Esophagus muscularis mucosa (tissue), 4 donors: ENCODE measurements at regions not wholly inside any gene's neighbourhood (a gene's known extent, or its start where the extent isn't known, plus 50 kb on each side); places are given as distances from the start of the nearest gene placed in this dataset.

Source experiments
- DNase-seq: peaks from one replicate; pipeline ENCODE4 v3.0.0-alpha.2; 2017; ENCODE audit errors: extremely low spot score
- H3K27ac ChIP-seq, 4 donors: fragments of 200-600 bp; sonication (generic); replicated peaks in 1 of 4; 1 replicate in 3 of 4; 2 replicates in 1 of 4; pipeline ENCODE4 v1.5.1; 2016 to 2019; ENCODE audit warnings: mild to moderate bottlenecking in 1 of 4
- H3K27me3 ChIP-seq, 4 donors: fragments of 200-600 bp; sonication (generic); one replicate each; pipeline versions ENCODE4 v1.5.1 to v1.6.0; 2016 to 2019
- H3K36me3 ChIP-seq, 4 donors: fragments of 200-600 bp; sonication (generic); one replicate each; pipeline ENCODE4 v1.5.1; 2016 to 2019
- H3K4me1 ChIP-seq, 4 donors: fragments of 200-600 bp; sonication (generic); one replicate each; pipeline ENCODE4 v1.5.1; 2016 to 2019
- H3K4me3 ChIP-seq, 4 donors: fragments of 200-600 bp; sonication (generic); 1 replicate in 2 of 4; 2 replicates in 2 of 4; pipeline ENCODE4 v1.5.1; 2016 to 2019; ENCODE audit warnings: mild to moderate bottlenecking in 4 of 4, moderate library complexity in 1 of 4
- H3K9me3 ChIP-seq, 4 donors: fragments of 200-600 bp; sonication (generic); 1 replicate in 3 of 4; 2 replicates in 1 of 4; pipeline ENCODE4 v1.5.1; 2016 to 2019
- CTCF ChIP-seq, 3 experiments: fragments of 200-600 bp in 2 of 3; fragments of 450-650 bp in 1 of 3; sonication (generic) in 2 of 3; IDR thresholded peaks; one replicate each; pipeline ENCODE4 v1.5.1; 2017 to 2019; ENCODE audit warnings: antibody characterized with exemption in 3 of 3, mild to moderate bottlenecking in 2 of 3, moderate library complexity in 1 of 3
- EP300 ChIP-seq: sonication (generic); formaldehyde crosslinking; IDR thresholded peaks from one replicate; pipeline ENCODE4 v1.6.1; 2017; ENCODE audit warnings: antibody characterized with exemption
- POLR2A ChIP-seq: fragments of 450-650 bp; IDR thresholded peaks from one replicate; pipeline ENCODE4 v1.6.1; 2017; ENCODE audit warnings: antibody characterized with exemption, moderate library complexity, mild to moderate bottlenecking, low read depth
- POLR2AphosphoS5 ChIP-seq, 2 donors: sonication (generic); formaldehyde crosslinking; IDR thresholded peaks; one replicate each; pipeline ENCODE4 v1.6.1; 2017; ENCODE audit warnings: antibody characterized with exemption in 2 of 2
- WGBS: methylation state at CpG from one replicate; pipeline ENCODE4 v1.1.5; 2018; 5-methylcytosine and 5-hydroxymethylcytosine counted together
- intact Hi-C: fragments of 100-400 bp; cut with DNase I; formaldehyde crosslinking; loops from one replicate; pipeline ENCODE4 v1.15.1; 2023

DNA sequence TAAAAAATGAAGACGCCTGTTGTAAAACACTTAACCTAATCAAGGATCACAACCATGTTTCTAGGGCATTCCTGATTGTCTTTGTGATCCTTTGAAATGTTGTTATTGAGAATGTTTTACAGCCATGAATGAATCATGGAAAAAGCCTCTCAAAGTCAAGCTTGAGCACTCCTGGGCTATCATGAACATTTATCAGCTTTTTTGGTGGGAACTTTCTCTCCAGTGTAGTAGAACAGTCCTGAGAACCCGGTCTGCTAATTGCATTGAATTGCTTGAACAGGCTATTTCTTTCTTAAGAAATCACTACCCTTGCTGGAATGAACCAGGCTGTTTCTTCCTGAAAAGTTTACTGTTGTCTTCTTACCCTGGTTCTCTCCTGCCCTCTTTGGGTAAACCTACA is 516.5 kb downstream of the FGF9 start:
- 68% methylated on average over 2 of the region's 2 CpGs for WGBS
- H3K9me3 ChIP-seq: no peaks in the 10 kb centered on the region
- intact Hi-C loops: no loop called here
- DNase-seq: peak; percentile 12
- no peak overlapping the region for H3K4me3 ChIP-seq
- no peaks in the 10 kb centered on the region for H3K36me3 ChIP-seq
- no peak for TF ChIP-seq EP300
- no peak for TF ChIP-seq POLR2A
- TF ChIP-seq CTCF (IDR thresholded peaks at IDR 0.05): no peak
- TF ChIP-seq POLR2AphosphoS5 (IDR thresholded peaks at IDR 0.05): no peak
- no peaks in the 10 kb centered on the region for H3K4me1 ChIP-seq
- H3K27ac ChIP-seq: no peak overlapping the region
- H3K27me3 ChIP-seq: no peaks in the 10 kb centered on the region

GRCh38 chr13:22189176-22190048 is 518.5 kb downstream of the FGF9 start:
- Histone ChIP-seq H3K27me3 (no peaks in the 10 kb centered on the region), H3K4me1 (no peaks in the 10 kb centered on the region), H3K36me3 (no peaks in the 10 kb centered on the region), H3K9me3 (no peaks in the 10 kb centered on the region), H3K4me3 (no peak overlapping the region), H3K27ac (no peak overlapping the region)
- no peak for TF ChIP-seq POLR2AphosphoS5 (IDR thresholded peaks at IDR 0.05)
- TF ChIP-seq EP300: no peak
- TF ChIP-seq CTCF (IDR thresholded peaks at IDR 0.05): no peak
- no peak for TF ChIP-seq POLR2A
- DNase-seq: peak; percentile 75
- WGBS: 90% methylated on average over 8 of the region's 8 CpGs
- intact Hi-C loops: no loop called here

DNA sequence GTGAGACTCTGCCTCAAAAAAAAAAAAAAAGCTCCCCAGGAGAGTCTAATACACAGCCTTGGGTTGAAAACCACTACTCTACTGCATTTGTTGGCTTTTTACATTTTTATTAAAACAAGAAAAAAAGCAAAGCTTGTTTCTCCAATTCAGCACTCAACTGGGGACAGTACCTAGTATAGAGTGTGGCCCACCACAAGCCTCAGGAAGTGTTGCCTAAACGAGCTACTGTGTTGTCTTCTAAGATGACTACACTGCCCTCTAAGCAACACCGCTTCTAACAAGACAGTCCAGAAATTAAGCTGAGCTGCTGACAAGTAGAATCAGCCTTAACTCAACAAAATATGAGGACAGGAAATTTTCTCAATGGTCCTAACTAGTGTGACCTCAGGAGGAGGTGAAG is 522.2 kb downstream of the FGF9 start:
- TF ChIP-seq CTCF (IDR thresholded peaks at IDR 0.05) (no peak), EP300 (no peak), POLR2AphosphoS5 (IDR thresholded peaks at IDR 0.05) (no peak), POLR2A (no peak)
- Histone ChIP-seq H3K27ac (no peak overlapping the region), H3K36me3 (no peaks in the 10 kb centered on the region), H3K4me3 (no peak overlapping the region), H3K9me3 (no peaks in the 10 kb centered on the region), H3K4me1 (peaks cover 0 to 9% (median 6%) of the 10 kb centered on the region in 4 donors), H3K27me3 (no peaks in the 10 kb centered on the region)
- intact Hi-C loops: no loop called here
- DNase-seq: peak; percentile 2
- WGBS: 76% methylated on average over 2 of the region's 2 CpGs

DNA sequence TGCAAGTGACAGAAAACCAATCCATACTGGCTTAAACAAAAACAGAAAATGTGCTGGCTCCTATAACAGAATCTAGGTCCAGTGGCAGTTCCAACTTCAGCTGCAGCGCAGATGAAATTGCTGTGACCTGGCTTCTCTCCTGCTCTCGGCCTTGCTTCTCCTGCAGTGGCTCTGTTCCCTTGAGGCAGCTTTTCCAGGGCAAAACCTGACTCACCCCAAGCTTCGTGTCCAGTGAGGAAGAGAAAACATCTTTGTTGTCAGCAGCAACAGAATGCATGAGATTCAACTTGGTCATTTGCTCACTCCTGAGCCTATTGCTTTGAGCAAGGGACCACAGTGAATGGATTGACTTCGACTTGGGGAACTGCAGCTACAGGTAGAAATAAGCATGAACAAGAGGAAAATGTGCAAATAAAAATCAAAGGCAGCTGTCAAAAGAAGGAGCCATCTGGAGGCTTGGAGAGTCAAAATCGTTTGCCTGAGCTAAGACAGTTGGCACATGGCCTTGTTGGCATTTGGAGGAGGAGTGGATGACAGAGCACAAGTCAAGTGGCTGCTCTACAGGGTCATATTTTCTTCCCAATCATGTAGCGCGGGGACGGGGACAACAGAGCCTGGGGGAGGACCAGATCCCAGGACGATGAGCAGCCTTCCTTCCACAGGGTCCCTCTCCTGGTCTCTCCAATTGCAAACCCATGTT is 523.4 kb downstream of the FGF9 start:
- WGBS: 84% methylated on average over 9 of the region's 9 CpGs
- Histone ChIP-seq H3K36me3 (no peaks in the 10 kb centered on the region), H3K9me3 (no peaks in the 10 kb centered on the region), H3K27me3 (no peaks in the 10 kb centered on the region), H3K4me3 (no peak overlapping the region), H3K27ac (no peak overlapping the region), H3K4me1 (peaks cover 9 to 18% (median 16%) of the 10 kb centered on the region in 4 donors)
- DNase-seq: peak; percentile 87
- intact Hi-C loops: no loop called here
- TF ChIP-seq EP300 (no peak), POLR2A (no peak)

GRCh38 chr13:22195726-22196125 is 524.9 kb downstream of the FGF9 start:
- no peaks in the 10 kb centered on the region for H3K27me3 ChIP-seq
- no peaks in the 10 kb centered on the region for H3K9me3 ChIP-seq
- WGBS: 91% methylated on average over 5 of the region's 5 CpGs
- no peaks in the 10 kb centered on the region for H3K36me3 ChIP-seq
- intact Hi-C loops: no loop called here
- DNase-seq: peak; percentile 29
- H3K4me3 ChIP-seq: no peak overlapping the region
- TF ChIP-seq POLR2A (no peak), POLR2AphosphoS5 (IDR thresholded peaks at IDR 0.05) (no peak)
- H3K4me1 ChIP-seq: peaks cover 9 to 18% (median 16%) of the 10 kb centered on the region in 4 donors
- H3K27ac ChIP-seq: no peak overlapping the region
